ENCODE measurements at regions not wholly inside any gene's neighbourhood (a gene's known extent, or its start where the extent isn't known, plus 50 kb on each side); places are given as distances from the start of the nearest gene placed in this dataset.

- DNase-seq (ENCODE audit: low read depth) = no peak
- TF ChIP-seq CTCF (IDR thresholded peaks at IDR 0.05; ENCODE audit: control insufficient read depth, insufficient read depth, low read depth, low read length, missing control alignments) = no peak
- H3K4me3 ChIP-seq (ENCODE audit: control insufficient read depth, low read depth, low read length) = no peak overlapping the region
Measured at GRCh38 chr5:21684992-21685391, 1168.2 kb downstream of the CDH12 start.

- DNase-seq (ENCODE audit: low read depth) = no peak
Measured at GRCh38 chr5:21681911-21682310, 1171.2 kb downstream of the CDH12 start.

GRCh38 chr5:21680641-21681040 lies 1172.5 kb downstream of the CDH12 start:
- TF ChIP-seq CTCF (IDR thresholded peaks at IDR 0.05; ENCODE audit: control insufficient read depth, insufficient read depth, low read depth, low read length, missing control alignments) = no peak
- DNase-seq (ENCODE audit: low read depth) = no peak
- H3K4me3 ChIP-seq (ENCODE audit: control insufficient read depth, low read depth, low read length) = no peak overlapping the region

More at GRCh38 chr5:21681911-21682310, 1171.2 kb downstream of the CDH12 start:
- H3K4me3 ChIP-seq (ENCODE audit: control insufficient read depth, low read depth, low read length) = no peak overlapping the region
- TF ChIP-seq CTCF (IDR thresholded peaks at IDR 0.05; ENCODE audit: control insufficient read depth, insufficient read depth, low read depth, low read length, missing control alignments) = no peak

- no peak overlapping the region for H3K4me3 ChIP-seq (ENCODE audit: control insufficient read depth, low read depth, low read length)
- TF ChIP-seq CTCF (IDR thresholded peaks at IDR 0.05; ENCODE audit: control insufficient read depth, insufficient read depth, low read depth, low read length, missing control alignments) = no peak
- no peak for DNase-seq (ENCODE audit: low read depth)
Measured at GRCh38 chr5:21680196-21680595, 1172.9 kb downstream of the CDH12 start.

GRCh38 chr5:21678526-21678925 lies 1174.6 kb downstream of the CDH12 start:
- no peak for TF ChIP-seq CTCF (IDR thresholded peaks at IDR 0.05; ENCODE audit: control insufficient read depth, insufficient read depth, low read depth, low read length, missing control alignments)
- H3K4me3 ChIP-seq (ENCODE audit: control insufficient read depth, low read depth, low read length) = no peak overlapping the region
- DNase-seq (ENCODE audit: low read depth) = no peak

- TF ChIP-seq CTCF (IDR thresholded peaks at IDR 0.05; ENCODE audit: control insufficient read depth, insufficient read depth, low read depth, low read length, missing control alignments) = no peak
- H3K4me3 ChIP-seq (ENCODE audit: control insufficient read depth, low read depth, low read length) = no peak overlapping the region
- DNase-seq (ENCODE audit: low read depth) = no peak
Measured at GRCh38 chr5:21672911-21673310, 1180.2 kb downstream of the CDH12 start.

GRCh38 chr5:21672360-21672759 lies 1180.8 kb downstream of the CDH12 start:
- no peak for TF ChIP-seq CTCF (IDR thresholded peaks at IDR 0.05; ENCODE audit: control insufficient read depth, insufficient read depth, low read depth, low read length, missing control alignments)
- no peak overlapping the region for H3K4me3 ChIP-seq (ENCODE audit: control insufficient read depth, low read depth, low read length)
- no peak for DNase-seq (ENCODE audit: low read depth)
